ENCODE measurements at regions not wholly inside any gene's neighbourhood (a gene's known extent, or its start where the extent isn't known, plus 50 kb on each side); places are given as distances from the start of the nearest gene placed in this dataset.
"Not testable (repeated sequence)": the region's sequence is repeated elsewhere in the genome, so short reads cannot be mapped to it uniquely, and the experiment has no call there.

DNA sequence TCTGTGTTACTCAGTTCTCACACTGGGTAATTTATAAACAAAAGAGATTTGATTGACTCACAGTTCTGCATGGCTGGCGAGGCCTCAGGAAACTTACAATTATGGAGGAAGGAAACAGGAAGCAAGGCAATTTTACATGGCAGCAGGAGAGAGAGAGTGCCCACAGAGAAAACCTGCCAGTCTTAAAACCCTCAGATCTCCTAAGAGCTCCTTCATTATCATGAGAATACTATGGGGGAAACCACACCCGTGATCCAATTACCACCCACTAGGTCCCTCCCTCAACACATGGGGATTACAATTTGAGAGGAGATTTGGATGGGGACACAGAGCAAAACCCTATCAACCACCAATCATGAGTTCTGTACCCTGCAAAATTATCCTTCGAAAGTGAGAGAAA is 1180.8 kb downstream of the JRKL start:
- no peak for DNase-seq (ENCODE audit: low spot score)

DNA sequence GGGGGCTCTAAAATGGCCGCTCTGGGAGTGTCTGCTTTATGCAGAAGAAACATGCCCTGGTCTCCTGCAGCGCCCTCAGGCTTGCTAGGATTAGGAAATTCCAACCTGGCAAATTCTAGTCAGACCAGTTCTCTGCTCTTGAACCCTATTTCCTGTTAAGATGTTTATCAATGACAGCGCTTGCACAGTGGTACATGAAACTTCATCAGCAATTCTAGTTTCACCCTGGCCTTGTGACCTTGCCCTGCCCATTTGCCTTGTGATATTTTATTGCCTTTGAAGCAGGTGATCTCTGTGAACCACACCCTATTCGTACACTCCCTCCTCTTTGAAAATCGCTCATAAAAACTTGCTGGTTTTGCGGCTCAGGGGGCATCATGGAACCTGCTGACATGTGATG is 1184.0 kb downstream of the JRKL start:
- not testable (repeated sequence) for H3K4me3 Mint-ChIP-seq; H3K27me3 Mint-ChIP-seq (ENCODE audit: low read depth); DNase-seq (ENCODE audit: low spot score); H3K4me1 Mint-ChIP-seq (ENCODE audit: low read depth); H3K36me3 Mint-ChIP-seq (ENCODE audit: low read depth); H3K27ac Mint-ChIP-seq
- H3K9me3 Mint-ChIP-seq: peaks cover 16% of the 10 kb centered on the region

More for the DNA sequence above, 1180.8 kb downstream of the JRKL start:
- no peak overlapping the region for H3K27ac Mint-ChIP-seq
- no peaks in the 10 kb centered on the region for H3K27me3 Mint-ChIP-seq (ENCODE audit: low read depth)
- H3K4me1 Mint-ChIP-seq (ENCODE audit: low read depth): no peaks in the 10 kb centered on the region
- no peak overlapping the region for H3K4me3 Mint-ChIP-seq
- H3K9me3 Mint-ChIP-seq: peaks cover 24% of the 10 kb centered on the region
- no peaks in the 10 kb centered on the region for H3K36me3 Mint-ChIP-seq (ENCODE audit: low read depth)

DNA sequence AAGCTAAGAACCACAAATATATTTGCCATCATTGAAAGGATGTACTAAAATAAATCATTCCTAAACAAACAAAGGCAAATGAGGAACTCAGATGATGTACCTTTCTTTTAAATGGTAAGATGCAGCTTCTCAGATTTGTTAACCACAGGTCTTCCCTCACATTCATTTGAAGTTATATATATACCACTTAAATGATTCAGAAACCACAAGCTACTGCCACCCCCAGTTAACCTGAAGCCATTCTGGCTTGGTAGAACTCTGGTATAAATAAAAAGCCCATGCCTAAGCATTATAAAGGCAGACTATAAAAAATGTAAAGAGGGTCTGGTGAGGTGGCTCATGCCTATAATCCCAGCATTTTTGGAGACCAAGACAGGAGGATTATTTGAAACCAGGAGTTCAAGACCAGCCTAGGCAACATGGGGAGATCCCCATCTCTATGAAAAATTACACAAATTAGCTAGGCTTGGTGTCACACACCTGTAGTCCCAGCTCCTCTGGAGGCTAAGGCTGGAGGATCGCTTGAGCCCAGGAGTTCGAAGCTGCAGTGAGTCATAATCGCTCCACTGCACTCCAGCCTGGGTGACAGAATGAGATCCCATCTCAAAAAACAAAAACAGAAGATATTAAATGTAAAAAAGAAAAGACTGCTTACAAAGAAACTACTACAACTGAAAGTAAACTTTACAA is 1185.3 kb downstream of the JRKL start:
- Mint-ChIP-seq H3K27me3 (ENCODE audit: low read depth) (no peaks in the 10 kb centered on the region), H3K4me1 (ENCODE audit: low read depth) (no peaks in the 10 kb centered on the region), H3K4me3 (no peak overlapping the region), H3K36me3 (ENCODE audit: low read depth) (no peaks in the 10 kb centered on the region), H3K27ac (no peak overlapping the region), H3K9me3 (peaks cover 11% of the 10 kb centered on the region)
- DNase-seq (ENCODE audit: low spot score): no peak

DNA sequence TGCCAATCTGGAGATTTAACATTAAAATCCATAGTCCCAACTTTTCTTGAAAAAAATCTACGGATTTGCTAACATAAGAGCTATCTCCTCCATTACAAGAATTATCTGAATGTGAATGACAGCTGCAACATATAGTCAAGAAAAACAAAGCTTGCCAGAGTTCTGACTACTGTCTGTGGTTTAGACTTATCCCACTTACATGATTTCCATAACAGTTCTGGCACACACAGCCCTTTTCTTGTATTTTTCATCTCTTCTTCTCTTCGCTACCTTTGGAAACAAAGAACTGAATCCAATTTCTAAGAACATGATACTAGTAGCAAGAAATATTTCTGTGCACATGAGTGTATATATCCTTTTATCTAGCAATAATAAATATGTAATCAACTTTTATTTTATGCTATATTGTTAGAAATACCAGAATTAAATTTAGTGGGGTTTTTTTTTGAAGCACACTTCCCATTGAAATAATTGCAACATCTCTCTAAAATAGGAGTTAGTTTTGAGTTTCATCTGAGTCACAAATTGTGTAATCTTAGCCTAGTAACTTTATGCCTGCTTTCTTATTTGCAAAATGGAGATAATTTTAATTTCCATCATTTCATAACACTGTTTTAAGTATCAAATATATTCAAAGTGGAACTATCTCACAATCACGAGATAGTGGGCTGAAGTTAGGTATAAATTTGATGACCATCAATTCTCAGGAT is 1217.6 kb downstream of the JRKL start:
- Mint-ChIP-seq H3K9me3 (peaks cover 20% of the 10 kb centered on the region), H3K4me1 (ENCODE audit: low read depth) (no peaks in the 10 kb centered on the region), H3K27ac (no peak overlapping the region), H3K36me3 (ENCODE audit: low read depth) (no peaks in the 10 kb centered on the region), H3K27me3 (ENCODE audit: low read depth) (no peaks in the 10 kb centered on the region), H3K4me3 (no peak overlapping the region)
- DNase-seq (ENCODE audit: low spot score): no peak

DNA sequence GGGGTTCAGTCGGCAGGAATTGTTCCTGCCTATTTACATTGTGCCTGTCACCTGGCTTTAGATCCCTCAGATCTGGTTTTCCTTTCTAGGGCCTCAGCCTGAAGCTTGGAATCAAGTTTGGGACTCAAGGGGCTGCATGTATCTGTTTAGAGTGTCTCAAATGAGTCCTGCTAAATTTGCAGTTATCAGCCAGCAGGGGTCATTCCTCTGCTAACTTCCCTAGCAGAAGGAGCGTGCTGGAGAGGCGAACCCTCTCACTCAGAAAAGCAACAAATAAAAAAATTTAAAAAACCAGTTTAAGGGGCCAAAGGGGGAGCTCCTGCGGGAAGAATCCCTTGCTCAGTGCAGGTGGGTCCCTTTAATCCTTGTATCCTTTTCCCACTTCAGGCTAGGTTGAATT is 1220.2 kb downstream of the JRKL start:
- Mint-ChIP-seq H3K27me3 (ENCODE audit: low read depth) (no peaks in the 10 kb centered on the region), H3K36me3 (ENCODE audit: low read depth) (no peaks in the 10 kb centered on the region), H3K27ac (no peak overlapping the region), H3K4me1 (ENCODE audit: low read depth) (no peaks in the 10 kb centered on the region), H3K9me3 (peaks cover 28% of the 10 kb centered on the region), H3K4me3 (no peak overlapping the region)
- no peak for DNase-seq (ENCODE audit: low spot score)

DNA sequence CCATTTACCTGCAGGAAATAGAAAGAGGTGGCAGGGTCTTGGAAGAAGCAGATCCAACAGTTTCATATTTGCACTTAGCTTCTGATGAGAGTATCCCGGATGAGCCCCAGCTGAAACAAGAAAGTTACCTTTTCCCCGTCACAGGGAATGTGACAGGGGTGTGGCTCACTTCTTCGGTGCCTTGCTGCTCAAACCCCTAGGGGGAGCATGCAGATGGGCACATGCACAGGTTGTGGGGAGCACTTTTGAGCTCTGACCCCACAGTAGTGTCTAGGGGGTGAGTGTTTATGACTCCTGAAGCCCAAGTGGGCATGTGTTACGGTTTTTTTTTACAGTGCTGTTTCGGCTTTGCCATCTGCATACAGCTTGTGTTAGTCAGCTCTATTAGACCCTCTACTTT is 1221.0 kb downstream of the JRKL start:
- no peaks in the 10 kb centered on the region for H3K36me3 Mint-ChIP-seq (ENCODE audit: low read depth)
- H3K9me3 Mint-ChIP-seq: peaks cover 35% of the 10 kb centered on the region
- no peak overlapping the region for H3K27ac Mint-ChIP-seq
- no peak for DNase-seq (ENCODE audit: low spot score)
- no peak overlapping the region for H3K4me3 Mint-ChIP-seq
- H3K4me1 Mint-ChIP-seq (ENCODE audit: low read depth): no peaks in the 10 kb centered on the region
- H3K27me3 Mint-ChIP-seq (ENCODE audit: low read depth): no peaks in the 10 kb centered on the region

DNA sequence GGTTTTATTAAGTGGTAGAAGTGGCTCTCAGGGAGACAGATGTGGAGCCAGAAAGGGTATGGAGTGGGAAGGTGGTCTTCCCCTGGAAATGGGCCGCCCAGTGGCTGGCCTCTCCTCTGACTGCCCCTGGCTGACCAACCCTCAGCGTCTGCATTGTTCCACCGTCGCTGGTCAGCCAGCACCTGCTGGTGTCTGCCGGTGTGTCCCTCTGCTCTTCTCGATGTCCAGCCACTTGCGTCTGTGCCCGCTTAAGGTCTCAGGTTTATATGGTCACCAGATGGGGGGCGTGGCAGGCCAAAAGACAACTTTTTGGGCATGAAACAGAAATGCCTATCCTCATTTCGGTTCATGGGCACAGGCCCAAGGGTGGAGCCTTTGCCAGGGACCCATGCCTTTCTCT is 1221.5 kb downstream of the JRKL start:
- no peak for DNase-seq (ENCODE audit: low spot score)
- no peaks in the 10 kb centered on the region for H3K4me1 Mint-ChIP-seq (ENCODE audit: low read depth)
- H3K27ac Mint-ChIP-seq: no peak overlapping the region
- H3K27me3 Mint-ChIP-seq (ENCODE audit: low read depth): no peaks in the 10 kb centered on the region
- peaks cover 35% of the 10 kb centered on the region for H3K9me3 Mint-ChIP-seq
- H3K4me3 Mint-ChIP-seq: no peak overlapping the region
- no peaks in the 10 kb centered on the region for H3K36me3 Mint-ChIP-seq (ENCODE audit: low read depth)

DNA sequence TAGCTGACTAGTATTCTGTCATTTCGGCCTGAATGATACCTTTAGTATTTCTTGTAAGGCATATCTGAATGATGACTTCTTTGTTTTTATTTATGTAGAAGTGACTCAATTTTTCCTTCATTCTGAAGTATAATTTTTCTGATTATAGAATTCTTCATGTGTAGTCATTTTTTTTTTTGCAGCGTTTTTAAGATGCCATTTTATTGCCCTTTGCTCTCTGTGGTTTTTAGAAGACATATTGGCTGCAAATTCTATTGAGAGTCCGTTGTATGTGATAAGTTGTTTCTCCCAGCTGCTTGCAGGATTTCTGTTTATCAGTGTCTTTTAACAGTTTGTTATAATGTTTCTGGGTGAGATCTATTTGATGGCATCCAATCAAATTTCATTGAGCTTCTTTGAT is 1224.8 kb downstream of the JRKL start:
- Mint-ChIP-seq H3K9me3 (peaks cover 30% of the 10 kb centered on the region), H3K4me3 (no peak overlapping the region), H3K4me1 (ENCODE audit: low read depth) (no peaks in the 10 kb centered on the region), H3K36me3 (ENCODE audit: low read depth) (no peaks in the 10 kb centered on the region), H3K27ac (no peak overlapping the region), H3K27me3 (ENCODE audit: low read depth) (no peaks in the 10 kb centered on the region)
- no peak for DNase-seq (ENCODE audit: low spot score)

DNA sequence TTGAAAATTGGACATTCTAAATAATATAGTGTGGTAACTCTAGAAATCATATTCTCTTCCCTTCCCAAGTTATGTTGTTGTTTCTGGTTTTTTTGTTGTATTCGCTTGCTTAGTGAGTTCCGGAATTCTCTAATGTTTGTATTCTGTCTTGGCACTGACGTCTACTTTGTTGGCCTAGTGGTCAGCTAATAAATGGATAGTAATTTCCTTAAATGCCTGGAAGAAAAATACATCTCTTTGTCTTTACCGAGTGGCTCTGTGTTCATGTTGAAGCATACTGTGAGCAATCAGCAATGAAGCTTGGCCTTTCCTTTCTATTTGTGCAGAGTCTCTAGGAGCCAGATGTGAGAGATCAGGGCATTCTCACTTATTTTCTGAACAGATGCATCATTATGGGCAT is 1225.7 kb downstream of the JRKL start:
- no peaks in the 10 kb centered on the region for H3K4me1 Mint-ChIP-seq (ENCODE audit: low read depth)
- H3K36me3 Mint-ChIP-seq (ENCODE audit: low read depth): no peaks in the 10 kb centered on the region
- no peak overlapping the region for H3K4me3 Mint-ChIP-seq
- DNase-seq (ENCODE audit: low spot score): no peak
- H3K27ac Mint-ChIP-seq: no peak overlapping the region
- H3K27me3 Mint-ChIP-seq (ENCODE audit: low read depth): no peaks in the 10 kb centered on the region
- peaks cover 22% of the 10 kb centered on the region for H3K9me3 Mint-ChIP-seq

DNA sequence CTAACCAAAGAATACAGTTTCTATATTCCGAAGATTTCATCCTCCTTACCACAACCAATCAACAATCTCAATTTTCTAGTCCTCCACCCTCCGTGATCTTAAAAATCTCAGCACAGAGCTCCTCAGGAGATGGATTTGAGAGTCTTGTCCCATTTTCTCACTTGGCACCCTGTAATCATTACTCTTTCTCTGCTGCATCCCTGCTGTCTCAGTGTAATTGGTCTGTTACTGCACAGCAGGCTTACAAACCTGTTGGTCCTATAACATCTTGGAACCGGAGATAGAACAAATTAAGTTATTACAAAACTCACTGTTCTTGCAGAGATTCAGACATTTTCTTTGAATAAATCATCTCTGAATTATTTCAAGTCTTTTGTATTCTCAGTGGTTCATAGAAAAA is 1227.2 kb downstream of the JRKL start:
- no peak overlapping the region for H3K27ac Mint-ChIP-seq
- no peaks in the 10 kb centered on the region for H3K4me1 Mint-ChIP-seq (ENCODE audit: low read depth)

DNA sequence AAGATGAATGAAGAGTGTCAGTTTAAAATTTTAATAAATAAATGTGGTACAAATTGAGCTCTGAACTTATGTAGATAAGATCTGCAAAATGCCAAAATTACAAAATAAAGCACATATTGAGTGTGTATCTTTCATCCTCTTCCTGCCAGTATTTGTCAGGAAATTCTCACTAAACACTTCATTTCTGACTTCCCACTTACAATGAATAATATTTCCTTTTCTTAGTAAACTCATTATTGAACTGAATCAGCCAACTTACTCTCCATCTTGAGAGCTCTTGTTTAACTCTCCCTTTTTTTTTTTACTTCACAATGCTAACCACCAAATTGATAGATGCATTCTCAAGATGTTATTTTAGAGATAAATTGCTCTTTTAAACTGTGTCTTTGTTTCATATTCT is 1230.2 kb downstream of the JRKL start:
- no peak overlapping the region for H3K27ac Mint-ChIP-seq

More for the DNA sequence above, 1227.2 kb downstream of the JRKL start:
- DNase-seq (ENCODE audit: low spot score): no peak
- no peaks in the 10 kb centered on the region for H3K36me3 Mint-ChIP-seq (ENCODE audit: low read depth)
- peaks cover 22% of the 10 kb centered on the region for H3K9me3 Mint-ChIP-seq
- no peak overlapping the region for H3K4me3 Mint-ChIP-seq
- no peaks in the 10 kb centered on the region for H3K27me3 Mint-ChIP-seq (ENCODE audit: low read depth)

DNA sequence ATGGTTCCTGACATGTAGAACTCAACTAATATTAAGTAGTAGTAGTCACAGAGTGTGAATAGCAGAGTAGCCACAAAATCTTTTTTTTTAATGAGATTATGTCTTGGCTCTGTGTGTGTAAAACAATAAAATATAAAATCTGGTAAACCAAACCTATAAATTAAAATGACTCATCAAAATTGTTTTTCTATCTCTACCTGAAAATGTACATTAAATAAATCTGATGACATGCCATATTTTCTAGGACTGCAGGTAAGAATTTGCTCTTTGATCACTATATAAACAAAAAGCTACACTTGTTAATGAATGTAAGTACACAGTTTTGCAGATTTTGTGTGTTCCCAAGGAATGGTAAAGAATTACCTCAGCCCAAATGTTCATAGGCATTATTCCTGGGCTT is 1231.5 kb downstream of the JRKL start:
- H3K27me3 Mint-ChIP-seq (ENCODE audit: low read depth): no peaks in the 10 kb centered on the region
- H3K27ac Mint-ChIP-seq: no peak overlapping the region
- no peaks in the 10 kb centered on the region for H3K36me3 Mint-ChIP-seq (ENCODE audit: low read depth)
- H3K4me1 Mint-ChIP-seq (ENCODE audit: low read depth): no peaks in the 10 kb centered on the region
- H3K4me3 Mint-ChIP-seq: no peak overlapping the region
- no peak for DNase-seq (ENCODE audit: low spot score)
- peaks cover 7% of the 10 kb centered on the region for H3K9me3 Mint-ChIP-seq

More for the DNA sequence above, 1230.2 kb downstream of the JRKL start:
- H3K9me3 Mint-ChIP-seq: peaks cover 14% of the 10 kb centered on the region
- no peak overlapping the region for H3K4me3 Mint-ChIP-seq
- H3K4me1 Mint-ChIP-seq (ENCODE audit: low read depth): no peaks in the 10 kb centered on the region
- no peaks in the 10 kb centered on the region for H3K27me3 Mint-ChIP-seq (ENCODE audit: low read depth)
- DNase-seq (ENCODE audit: low spot score): no peak
- H3K36me3 Mint-ChIP-seq (ENCODE audit: low read depth): no peaks in the 10 kb centered on the region

DNA sequence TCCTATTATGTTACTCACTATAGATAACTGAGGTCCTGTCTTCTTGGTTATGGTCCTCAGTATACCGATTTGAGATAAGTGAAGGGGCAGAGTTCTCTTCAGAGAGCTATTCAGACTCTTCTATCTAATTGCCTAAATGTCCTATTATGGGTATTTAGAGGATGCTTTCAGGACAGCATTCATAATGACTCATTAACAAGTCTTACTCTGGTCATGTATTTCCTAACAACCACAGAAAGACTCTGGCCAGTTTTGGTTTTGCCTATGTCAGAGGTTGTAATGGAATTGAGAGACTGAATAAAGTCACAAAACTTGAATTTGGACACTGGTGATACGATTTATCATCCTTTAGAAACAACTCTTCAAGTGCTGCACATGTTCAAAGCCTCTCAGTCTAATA is 1233.0 kb downstream of the JRKL start:
- no peak for DNase-seq (ENCODE audit: low spot score)
- Mint-ChIP-seq H3K9me3 (peaks cover 3% of the 10 kb centered on the region), H3K4me1 (ENCODE audit: low read depth) (no peaks in the 10 kb centered on the region), H3K4me3 (no peak overlapping the region), H3K36me3 (ENCODE audit: low read depth) (no peaks in the 10 kb centered on the region), H3K27ac (no peak overlapping the region), H3K27me3 (ENCODE audit: low read depth) (no peaks in the 10 kb centered on the region)

DNA sequence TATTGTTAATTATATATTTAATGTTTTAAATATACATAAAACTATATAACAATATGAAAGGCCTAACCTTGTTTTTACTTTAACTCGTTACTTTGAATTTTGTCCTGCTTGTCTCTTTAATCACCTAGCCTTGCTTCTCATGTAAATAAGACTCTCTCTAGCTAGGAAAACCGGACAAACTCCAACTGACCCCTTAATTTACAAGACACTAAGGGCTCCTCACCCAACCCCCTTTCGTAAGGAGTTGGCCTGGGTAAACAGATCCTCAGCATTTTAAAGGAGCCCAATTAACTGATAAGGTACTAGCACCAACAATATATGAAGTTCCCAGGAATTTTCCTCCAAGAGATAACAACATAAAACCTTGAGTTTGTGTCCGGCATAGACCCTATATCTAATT is 1246.9 kb downstream of the JRKL start:
- H3K9me3 Mint-ChIP-seq: peaks cover 39% of the 10 kb centered on the region
- DNase-seq (ENCODE audit: low spot score); H3K36me3 Mint-ChIP-seq (ENCODE audit: low read depth); H3K4me3 Mint-ChIP-seq; H3K27me3 Mint-ChIP-seq (ENCODE audit: low read depth); H3K27ac Mint-ChIP-seq; H3K4me1 Mint-ChIP-seq (ENCODE audit: low read depth): not testable (repeated sequence)

DNA sequence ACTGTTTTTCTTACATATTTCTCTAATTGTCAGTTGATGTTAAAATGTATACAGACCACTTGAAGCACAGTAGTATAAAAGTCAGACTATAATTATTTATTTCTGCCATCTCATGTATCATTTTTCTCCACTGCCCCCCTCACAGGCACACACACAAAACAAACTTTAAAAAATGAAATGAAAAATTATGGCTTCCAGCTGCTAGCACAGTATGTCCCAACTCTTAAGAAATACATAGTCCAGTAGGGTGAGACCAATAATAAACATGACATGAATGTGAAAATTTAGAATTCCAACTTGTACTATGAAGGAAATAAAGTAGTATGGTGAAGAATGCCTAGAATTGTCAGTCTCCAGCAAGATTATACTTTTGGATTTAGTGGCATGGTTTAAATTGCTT is 1247.9 kb downstream of the JRKL start:
- no peak for DNase-seq (ENCODE audit: low spot score)
- Mint-ChIP-seq H3K9me3 (peaks cover 39% of the 10 kb centered on the region), H3K4me3 (no peak overlapping the region), H3K36me3 (ENCODE audit: low read depth) (no peaks in the 10 kb centered on the region), H3K4me1 (ENCODE audit: low read depth) (no peaks in the 10 kb centered on the region), H3K27me3 (ENCODE audit: low read depth) (no peaks in the 10 kb centered on the region), H3K27ac (no peak overlapping the region)

Measured in T-helper 2 cell treated with Interferon-gamma antibody and Interleukin-4, amounts not matched to agents 5 μg/mL and 100 μg/mL, for 36 hours (primary cell).